Liver (tissue), 8 donors: ENCODE measurements at regions not wholly inside any gene's neighbourhood (a gene's known extent, or its start where the extent isn't known, plus 50 kb on each side); places are given as distances from the start of the nearest gene placed in this dataset.

ENCODE experiments used
- DNase-seq: peaks from one replicate; pipeline ENCODE4 v3.0.0-alpha.2; 2017; ENCODE audit warnings: low spot score
- H3K27ac ChIP-seq, 2 donors: one replicate each; pipeline ENCODE4 v1.7.0; 2013; ENCODE audit warnings: inconsistent platforms in 2 of 2, low read length in 2 of 2, control low read depth in 1 of 2, low read depth in 1 of 2, mild to moderate bottlenecking in 1 of 2
- H3K27me3 ChIP-seq, 4 donors: one replicate each; pipeline versions ENCODE4 v1.6.1 to v1.7.0; 2013; ENCODE audit warnings: low read length in 3 of 4, inconsistent platforms in 1 of 4, mild to moderate bottlenecking in 1 of 4, moderate library complexity in 1 of 4; ENCODE audit not compliant: control insufficient read depth in 4 of 4, insufficient read depth in 4 of 4
- H3K36me3 ChIP-seq, 4 donors: one replicate each; pipeline versions ENCODE4 v1.6.1 to v1.7.0; 2013; ENCODE audit warnings: low read length in 3 of 4, mild to moderate bottlenecking in 3 of 4, low read depth in 1 of 4, moderate library complexity in 1 of 4; ENCODE audit not compliant: control insufficient read depth in 4 of 4, insufficient read depth in 3 of 4
- H3K4me1 ChIP-seq, 4 donors: one replicate each; pipeline versions ENCODE4 v1.6.1 to v1.7.0; 2013; ENCODE audit warnings: low read length in 3 of 4, mild to moderate bottlenecking in 3 of 4, moderate library complexity in 1 of 4; ENCODE audit not compliant: control insufficient read depth in 4 of 4, insufficient read depth in 4 of 4
- H3K4me3 ChIP-seq, 3 donors: one replicate each; pipeline versions ENCODE4 v1.6.1 to v1.7.0; 2013; ENCODE audit warnings: low read length in 3 of 3, control low read depth in 1 of 3, low read depth in 1 of 3, mild to moderate bottlenecking in 1 of 3
- H3K9ac ChIP-seq, 2 donors: one replicate each; pipeline ENCODE4 v1.7.0; 2013; ENCODE audit warnings: low read length in 2 of 2, mild to moderate bottlenecking in 2 of 2, moderate library complexity in 2 of 2, control low read depth in 1 of 2, low read depth in 1 of 2
- H3K9me3 ChIP-seq, 4 donors: one replicate each; pipeline versions ENCODE4 v1.6.1 to v1.7.0; 2013; ENCODE audit warnings: low read length in 3 of 4; ENCODE audit not compliant: control insufficient read depth in 4 of 4
- ATF3 ChIP-seq: IDR thresholded peaks from 2 replicates; pipeline ENCODE4 v1.6.1; 2016; ENCODE audit warnings: antibody characterized with exemption
- CTCF ChIP-seq: fragments of 150-350 bp; IDR thresholded peaks from 2 replicates; pipeline ENCODE4 v1.5.1; 2017; ENCODE audit warnings: improper control_type of control experiment, low read depth, low read length; ENCODE audit not compliant: missing input control
- EGR1 ChIP-seq, 2 donors: IDR thresholded peaks; 2 replicates each; pipeline ENCODE4 v1.6.1; 2016 to 2018; ENCODE audit warnings: antibody characterized with exemption in 2 of 2, low read depth in 2 of 2
- FOXA1 ChIP-seq: IDR thresholded peaks from 2 replicates; pipeline ENCODE4 v1.6.1; 2016; ENCODE audit warnings: antibody characterized with exemption
- FOXA2 ChIP-seq: IDR thresholded peaks from 2 replicates; pipeline ENCODE4 v1.6.1; 2016; ENCODE audit warnings: antibody characterized with exemption
- GABPA ChIP-seq, 2 donors: IDR thresholded peaks in 1 of 2; conservative IDR thresholded peaks in 1 of 2; 2 replicates each; pipeline ENCODE4 v1.6.1; 2016; ENCODE audit warnings: antibody characterized with exemption in 2 of 2, mild to moderate bottlenecking in 1 of 2, moderate library complexity in 1 of 2
- HNF4A ChIP-seq, 2 donors: conservative IDR thresholded peaks; 2 replicates each; pipeline ENCODE4 v1.6.1; 2016; ENCODE audit warnings: antibody characterized with exemption in 2 of 2, mild to moderate bottlenecking in 2 of 2
- HNF4G ChIP-seq: IDR thresholded peaks from 2 replicates; pipeline ENCODE4 v1.6.1; 2016; ENCODE audit warnings: antibody characterized with exemption
- JUND ChIP-seq, 2 donors: IDR thresholded peaks; 2 replicates each; pipeline ENCODE4 v1.6.1; 2016; ENCODE audit warnings: antibody characterized with exemption in 2 of 2
- MAX ChIP-seq: IDR thresholded peaks from 2 replicates; pipeline ENCODE4 v1.6.1; 2016; ENCODE audit warnings: antibody characterized with exemption
- NR2F2 ChIP-seq: IDR thresholded peaks from 2 replicates; pipeline ENCODE4 v1.6.1; 2016; ENCODE audit warnings: antibody characterized with exemption
- RAD21 ChIP-seq, 2 donors: IDR thresholded peaks; 2 replicates each; pipeline ENCODE4 v1.6.1; 2016; ENCODE audit warnings: antibody characterized with exemption in 2 of 2, mild to moderate bottlenecking in 2 of 2
- REST ChIP-seq: IDR thresholded peaks from 2 replicates; pipeline ENCODE4 v1.6.1; 2016; ENCODE audit warnings: antibody characterized with exemption, mild to moderate bottlenecking
- RXRA ChIP-seq, 2 donors: IDR thresholded peaks; 2 replicates each; pipeline ENCODE4 v1.6.1; 2017 to 2018; ENCODE audit warnings: antibody characterized with exemption in 2 of 2, mild to moderate bottlenecking in 1 of 2
- SP1 ChIP-seq: IDR thresholded peaks from 2 replicates; pipeline ENCODE4 v1.6.1; 2018; ENCODE audit warnings: antibody characterized with exemption, mild to moderate bottlenecking
- TAF1 ChIP-seq: conservative IDR thresholded peaks from 2 replicates; pipeline ENCODE4 v1.6.1; 2016; ENCODE audit warnings: antibody characterized with exemption, mild to moderate bottlenecking
- YY1 ChIP-seq: IDR thresholded peaks from 2 replicates; pipeline ENCODE4 v1.6.1; 2016; ENCODE audit warnings: antibody characterized with exemption, mild to moderate bottlenecking
- ZBTB33 ChIP-seq: IDR thresholded peaks from 2 replicates; pipeline ENCODE4 v1.6.1; 2016; ENCODE audit warnings: antibody characterized with exemption
- WGBS: extraction: QIAGEN DNeasy Blood & Tissue Kit; methylation state at CpG from one replicate; pipeline ENCODE4 v1.1.7; 2013; 5-methylcytosine and 5-hydroxymethylcytosine counted together
- donor health status: healthy.
- donor health status: healthy.
- donor health status: healthy.
- donor health status: healthy.
- donor health status: healthy.

GRCh38 chr10:85545874-85546273 lies 820.7 kb downstream of the GRID1 start:
- WGBS = 55% methylated on average over 4 of the region's 4 CpGs
- Histone ChIP-seq H3K9ac (no peak overlapping the region), H3K36me3 (no peaks in the 10 kb centered on the region), H3K4me3 (no peak overlapping the region), H3K27me3 (no peaks in the 10 kb centered on the region), H3K4me1 (no peaks in the 10 kb centered on the region), H3K9me3 (no peaks in the 10 kb centered on the region), H3K27ac (no peak overlapping the region)
- DNase-seq = no peak
- TF ChIP-seq FOXA1 (no peak), MAX (no peak), SP1 (no peak), HNF4A (conservative IDR thresholded peaks at IDR 0.05) (no peak), YY1 (no peak), HNF4G (no peak), NR2F2 (no peak), JUND (IDR thresholded peaks at IDR 0.05) (no peak), TAF1 (no peak), RAD21 (IDR thresholded peaks at IDR 0.05) (no peak)

- no peak overlapping the region for H3K4me3 ChIP-seq
- H3K27ac ChIP-seq = no peak overlapping the region
- H3K4me1 ChIP-seq = no peaks in the 10 kb centered on the region
- WGBS = 72% methylated on average over 1 of the region's 1 CpG
- TF ChIP-seq FOXA2 (no peak), JUND (IDR thresholded peaks at IDR 0.05) (no peak), REST (no peak), CTCF (no peak), FOXA1 (no peak), RAD21 (IDR thresholded peaks at IDR 0.05) (no peak), RXRA (IDR thresholded peaks at IDR 0.05) (no peak), ATF3 (no peak), TAF1 (no peak), ZBTB33 (no peak), YY1 (no peak), MAX (no peak), EGR1 (IDR thresholded peaks at IDR 0.05; ENCODE audit: low read depth in 2 of 2) (no peak), NR2F2 (no peak), HNF4A (conservative IDR thresholded peaks at IDR 0.05) (no peak), GABPA (IDR thresholded peaks at IDR 0.05 in 1 of 2, conservative IDR thresholded peaks at IDR 0.05 in 1 of 2) (no peak), HNF4G (no peak)
- peaks cover 0 to 2% (median 0%) of the 10 kb centered on the region in 4 donors for H3K27me3 ChIP-seq
- no peak overlapping the region for H3K9ac ChIP-seq
- no peaks in the 10 kb centered on the region for H3K9me3 ChIP-seq
- no peaks in the 10 kb centered on the region for H3K36me3 ChIP-seq
- no peak for DNase-seq
Observed at GRCh38 chr10:85547460-85548023, 819.1 kb downstream of the GRID1 start.
